K562 (cell line): ENCODE measurements at regions not wholly inside any gene's neighbourhood (a gene's known extent, or its start where the extent isn't known, plus 50 kb on each side); places are given as distances from the start of the nearest gene placed in this dataset.

Experiments
- BRD9 ChIP-seq: fragments of 450-650 bp; IDR thresholded peaks from 2 replicates; pipeline ENCODE4 v1.6.1; 2018; ENCODE audit warnings: low read depth; ENCODE audit not compliant: partially characterized antibody
- COPS2 ChIP-seq: fragments of 450-650 bp; conservative IDR thresholded peaks from 2 replicates; pipeline ENCODE4 v1.6.1; 2016; ENCODE audit warnings: mild to moderate bottlenecking, moderate library complexity
- FOS ChIP-seq: IDR thresholded peaks from 3 replicates; pipeline ENCODE4 v1.6.1; 2011; ENCODE audit not compliant: insufficient read length; ENCODE audit errors: extremely low read depth
- GTF2A2 ChIP-seq: IDR thresholded peaks from 2 replicates; pipeline ENCODE4 v1.6.1; 2016; ENCODE audit warnings: mild to moderate bottlenecking, missing genetic modification characterization, missing compliant biosample characterization
- HMGXB4 ChIP-seq: sonication (generic); formaldehyde crosslinking; IDR thresholded peaks from 2 replicates; pipeline ENCODE4 v1.8.1; 2023; ENCODE audit warnings: mild to moderate bottlenecking, missing genetic modification reagents
- MGA ChIP-seq: fragments of 450-650 bp; IDR thresholded peaks from 2 replicates; pipeline ENCODE4 v1.6.1; 2016; ENCODE audit warnings: mild to moderate bottlenecking, moderate library complexity
- SLC30A9 ChIP-seq: fragments of 250-450 bp; sonication (Bioruptor Pico); IDR thresholded peaks from 2 replicates; pipeline ENCODE4 v1.8.0; 2022; ENCODE audit warnings: mild to moderate bottlenecking, moderate library complexity
- STAT5B ChIP-seq: fragments of 250-450 bp; sonication (Bioruptor Pico); IDR thresholded peaks from 2 replicates; pipeline ENCODE4 v1.8.0; 2021; ENCODE audit warnings: mild to moderate bottlenecking, inconsistent platforms
- TAF15 ChIP-seq: fragments of 200-400 bp; formaldehyde crosslinking; IDR thresholded peaks from 2 replicates; pipeline ENCODE4 v1.6.1; 2017; ENCODE audit warnings: mild to moderate bottlenecking, low read depth, low read length, moderate library complexity
- THRB ChIP-seq: fragments of 450-650 bp; formaldehyde crosslinking; conservative IDR thresholded peaks from 2 replicates; pipeline ENCODE4 v1.4.0; 2022; ENCODE audit warnings: mild to moderate bottlenecking, missing genetic modification characterization
- ZBED1 ChIP-seq: IDR thresholded peaks from 2 replicates; pipeline ENCODE4 v1.6.1; 2014
- TF ChIP-seq, protein P1 (sequence below): sonication (generic); formaldehyde crosslinking; IDR thresholded peaks from 2 replicates; pipeline ENCODE4 v1.8.0; 2022; ENCODE audit warnings: mild to moderate bottlenecking, missing genetic modification reagents

GRCh38 chr16:85171759-85172454 lies 59.6 kb upstream of the CIBAR2 start (continued):
- TF ChIP-seq, protein P1, sequence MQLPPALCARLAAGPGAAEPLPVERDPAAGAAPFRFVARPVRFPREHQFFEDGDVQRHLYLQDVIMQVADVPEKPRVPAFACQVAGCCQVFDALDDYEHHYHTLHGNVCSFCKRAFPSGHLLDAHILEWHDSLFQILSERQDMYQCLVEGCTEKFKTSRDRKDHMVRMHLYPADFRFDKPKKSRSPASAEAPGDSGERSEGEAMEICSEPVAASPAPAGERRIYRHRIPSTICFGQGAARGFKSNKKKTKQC: peak; percentile 19; the same call in 1 of the 2 replicates
- TF ChIP-seq TAF15 (no peak), SLC30A9 (CRISPR knock-in tag) (no peak), COPS2 (no peak), FOS (no peak), HMGXB4 (CRISPR knock-in tag) (no peak), STAT5B (CRISPR knock-in tag) (no peak), BRD9 (no peak), MGA (no peak; the same call in 1 of the 2 replicates), GTF2A2 (tag) (no peak), ZBED1 (peak; percentile 83; the same call in 1 of the 2 replicates), THRB (CRISPR knock-in tag) (0 out of 2 replicates have a peak, but pooled peaks have one; percentile 28)
